RPMI7951 (cell line): ENCODE measurements at regions not wholly inside any gene's neighbourhood (a gene's known extent, or its start where the extent isn't known, plus 50 kb on each side); places are given as distances from the start of the nearest gene placed in this dataset.
A peak's percentile ranks its signal among the peaks of the same experiment; 100 is the strongest.
"Not testable (repeated sequence)": the region's sequence is repeated elsewhere in the genome, so short reads cannot be mapped to it uniquely, and the experiment has no call there.

Experiments used
- DNase-seq: peaks from one replicate; pipeline ENCODE4 v3.0.0-alpha.2; 2012; ENCODE audit warnings: low read depth

- no peak for DNase-seq
These were observed 97.6 kb downstream of the ANAPC4 start for GRCh38 chr4:25474690-25475089.

GRCh38 chr4:25477221-25477620 is 100.2 kb downstream of the ANAPC4 start:
- no peak for DNase-seq

GRCh38 chr4:25481648-25482047 is 104.6 kb downstream of the ANAPC4 start:
- DNase-seq, result no peak

GRCh38 chr4:25484243-25484721 is 107.2 kb downstream of the ANAPC4 start:
- DNase-seq, result no peak

GRCh38 chr4:25485104-25485503 is 108.0 kb downstream of the ANAPC4 start:
- no peak for DNase-seq

- no peak for DNase-seq
These were observed 109.1 kb downstream of the ANAPC4 start for GRCh38 chr4:25486171-25486570.

GRCh38 chr4:25487155-25487554 is 110.1 kb downstream of the ANAPC4 start:
- no peak for DNase-seq

GRCh38 chr4:25489253-25489797 is 112.3 kb downstream of the ANAPC4 start:
- DNase-seq, result no peak

GRCh38 chr4:25493466-25493865 is 116.4 kb downstream of the ANAPC4 start:
- DNase-seq, result no peak

- no peak for DNase-seq
These were observed 117.1 kb downstream of the ANAPC4 start for GRCh38 chr4:25494166-25494565.

GRCh38 chr4:25500626-25501316 is 123.7 kb downstream of the ANAPC4 start:
- DNase-seq, result no peak

- no peak for DNase-seq
These were observed 125.1 kb downstream of the ANAPC4 start for GRCh38 chr4:25502115-25502514.

GRCh38 chr4:25503779-25504178 is 126.7 kb downstream of the ANAPC4 start:
- no peak for DNase-seq

GRCh38 chr4:25504932-25505636 is 128.0 kb downstream of the ANAPC4 start:
- DNase-seq, result no peak

GRCh38 chr4:25505637-25505991 is 128.6 kb downstream of the ANAPC4 start:
- DNase-seq, result no peak

GRCh38 chr4:25506032-25506571 is 129.0 kb downstream of the ANAPC4 start:
- no peak for DNase-seq

GRCh38 chr4:25509646-25510045 is 132.6 kb downstream of the ANAPC4 start:
- DNase-seq, result peak; percentile 20

GRCh38 chr4:25511823-25512222 is 134.8 kb downstream of the ANAPC4 start:
- not testable (repeated sequence) for DNase-seq

- DNase-seq, result no peak
These were observed 136.8 kb downstream of the ANAPC4 start for GRCh38 chr4:25513814-25514213.

- no peak for DNase-seq
These were observed 132.2 kb upstream of the SLC34A2 start for GRCh38 chr4:25523405-25523804.

- peak; percentile 18 for DNase-seq
These were observed 131.0 kb upstream of the SLC34A2 start for GRCh38 chr4:25524663-25525062.

- no peak for DNase-seq
These were observed 129.8 kb upstream of the SLC34A2 start for GRCh38 chr4:25525896-25526295.

GRCh38 chr4:25527034-25527433 is 128.6 kb upstream of the SLC34A2 start:
- no peak for DNase-seq
